H1 (cell line): ENCODE measurements at regions not wholly inside any gene's neighbourhood (a gene's known extent, or its start where the extent isn't known, plus 50 kb on each side); places are given as distances from the start of the nearest gene placed in this dataset.

Source experiments
- CTCF ChIA-PET: fragments of 300-600 bp; sonication (Branson Sonifier 250); formaldehyde crosslinking; loops from one replicate; lab custom pipeline; 2021; ENCODE audit not compliant: partially characterized antibody; lab: Charles Lee
- POLR2A ChIA-PET: fragments of 300-600 bp; sonication (Branson Sonifier 250); formaldehyde crosslinking; loops from one replicate; lab custom pipeline; 2021; ENCODE audit warnings: inconsistent platforms; ENCODE audit not compliant: partially characterized antibody; lab: Charles Lee
- DNase-seq, 2 experiments: peaks; one replicate each; pipeline versions ENCODE4 v3.0.0 to v3.0.0-alpha.2; 2010 to 2022; ENCODE audit warnings: low spot score in 2 of 2, low read depth in 1 of 2, mixed read lengths in 1 of 2
- FAIRE-seq: peaks from 2 replicates; lab custom pipeline; 2011; peaks lifted over from hg19 to GRCh38; lab: Jason Lieb, UNC
- H2AFZ ChIP-seq: 2 replicates; pipeline ENCODE4 v1.8.1; 2012; ENCODE audit warnings: low read length, inconsistent platforms
- H2AK5ac ChIP-seq: 2 replicates; pipeline ENCODE4 v1.6.1; 2013; ENCODE audit warnings: low read depth, low read length
- H2BK120ac ChIP-seq: replicated peaks from 2 replicates; pipeline ENCODE3; 2013; ENCODE audit warnings: low read depth, low read length, inconsistent platforms
- H2BK12ac ChIP-seq: 2 replicates; pipeline ENCODE4 v1.6.1; 2013; ENCODE audit warnings: low read depth, low read length
- H2BK15ac ChIP-seq: 2 replicates; pipeline ENCODE4 v1.6.1; 2013; ENCODE audit warnings: low read length
- H2BK20ac ChIP-seq: 2 replicates; pipeline ENCODE4 v1.6.1; 2013; ENCODE audit warnings: low read length
- H2BK5ac ChIP-seq: 2 replicates; pipeline ENCODE4 v1.6.1; 2013; ENCODE audit warnings: low read depth, low read length
- H3K14ac ChIP-seq: 2 replicates; pipeline ENCODE4 v1.6.1; 2013; ENCODE audit warnings: inconsistent platforms; ENCODE audit not compliant: insufficient read length
- H3K18ac ChIP-seq: 2 replicates; pipeline ENCODE4 v1.6.1; 2013; ENCODE audit warnings: low read length; ENCODE audit errors: extremely low read depth
- H3K23ac ChIP-seq: 2 replicates; pipeline ENCODE4 v1.6.1; 2013; ENCODE audit warnings: inconsistent platforms; ENCODE audit not compliant: insufficient read length
- H3K23me2 ChIP-seq: 2 replicates; pipeline ENCODE4 v1.6.1; 2013; ENCODE audit warnings: low read depth, low read length
- H3K27ac ChIP-seq: 2 replicates; pipeline ENCODE4 v1.6.1; 2011; ENCODE audit warnings: low read depth, low read length, inconsistent platforms
- H3K27me3 ChIP-seq, 4 experiments: replicated peaks in 1 of 4; 1 replicate in 1 of 4; 2 replicates in 3 of 4; pipeline versions ENCODE4 v1.6.1 to v1.8.1; 2011 to 2013; ENCODE audit warnings: low read length in 3 of 4, mild to moderate bottlenecking in 3 of 4, inconsistent platforms in 2 of 4, mixed read lengths in 2 of 4, moderate library complexity in 1 of 4; ENCODE audit not compliant: control insufficient read depth in 3 of 4, insufficient read depth in 3 of 4; ENCODE audit errors: extremely low read depth in 1 of 4
- H3K36me3 ChIP-seq, 4 experiments: 2 replicates each; pipeline versions ENCODE4 v1.6.1 to v1.8.1; 2011 to 2013; ENCODE audit warnings: mild to moderate bottlenecking in 4 of 4, low read length in 3 of 4, moderate library complexity in 2 of 4, control low read depth in 1 of 4, inconsistent platforms in 1 of 4; ENCODE audit not compliant: insufficient read depth in 4 of 4, control insufficient read depth in 2 of 4
- H3K4ac ChIP-seq: replicated peaks from 2 replicates; pipeline ENCODE3; 2013; ENCODE audit warnings: low read length, low read depth, mixed read lengths, inconsistent platforms; ENCODE audit not compliant: insufficient read length
- H3K4me1 ChIP-seq, 4 experiments: replicated peaks in 1 of 4; 1 replicate in 1 of 4; 2 replicates in 3 of 4; pipeline versions ENCODE4 v1.6.1 to v1.8.1; 2011 to 2013; ENCODE audit warnings: low read length in 3 of 4, inconsistent platforms in 2 of 4, mixed read lengths in 1 of 4; ENCODE audit not compliant: insufficient read depth in 4 of 4, control insufficient read depth in 3 of 4
- H3K4me2 ChIP-seq, 2 experiments: 2 replicates each; pipeline versions ENCODE4 v1.6.1 to v1.8.1; 2011 to 2013; ENCODE audit warnings: low read depth in 2 of 2, low read length in 2 of 2, control low read depth in 1 of 2, inconsistent platforms in 1 of 2, mild to moderate bottlenecking in 1 of 2; ENCODE audit not compliant: insufficient read depth in 1 of 2
- H3K4me3 ChIP-seq, 4 experiments: fragments of 200-600, 300-600 bp in 1 of 4; sonication (generic), shearing (Covaris generic), sonication (Bioruptor Twin) in 1 of 4; 2 replicates each; pipeline versions ENCODE4 v1.5.1 to v1.8.1; 2011 to 2016; ENCODE audit warnings: low read length in 4 of 4, low read depth in 3 of 4, control low read depth in 2 of 4, inconsistent platforms in 2 of 4, mild to moderate bottlenecking in 2 of 4, mixed read lengths in 1 of 4, moderate library complexity in 1 of 4; ENCODE audit not compliant: insufficient read depth in 2 of 4; ENCODE audit errors: extremely low read depth in 1 of 4
- H3K56ac ChIP-seq: replicated peaks from 2 replicates; pipeline ENCODE3; 2013; ENCODE audit warnings: low read depth, mild to moderate bottlenecking, mixed read lengths, low read length, inconsistent platforms; ENCODE audit not compliant: insufficient read length
- H3K79me1 ChIP-seq: 2 replicates; pipeline ENCODE4 v1.6.1; 2013; ENCODE audit warnings: low read depth, low read length, control low read depth
- H3K79me2 ChIP-seq, 2 experiments: 2 replicates each; pipeline versions ENCODE4 v1.6.1 to v1.8.1; 2012 to 2013; ENCODE audit warnings: low read length in 2 of 2, mild to moderate bottlenecking in 2 of 2, inconsistent platforms in 1 of 2; ENCODE audit not compliant: insufficient read depth in 2 of 2, control insufficient read depth in 1 of 2
- H3K9ac ChIP-seq, 4 experiments: replicated peaks in 1 of 4; 1 replicate in 1 of 4; 2 replicates in 3 of 4; pipeline versions ENCODE4 v1.6.1 to v1.8.1; 2011 to 2013; ENCODE audit warnings: low read depth in 3 of 4, low read length in 3 of 4, control low read depth in 2 of 4, mild to moderate bottlenecking in 2 of 4, moderate library complexity in 2 of 4, inconsistent platforms in 1 of 4; ENCODE audit errors: extremely low read depth in 1 of 4
- H3K9me3 ChIP-seq, 2 experiments: 2 replicates each; pipeline versions ENCODE4 v1.6.1 to v1.8.1; 2012 to 2013; ENCODE audit warnings: mild to moderate bottlenecking in 2 of 2, moderate library complexity in 2 of 2, control low read depth in 1 of 2, inconsistent platforms in 1 of 2, low read depth in 1 of 2, low read length in 1 of 2, mixed read lengths in 1 of 2; ENCODE audit not compliant: insufficient read depth in 2 of 2
- H4K20me1 ChIP-seq, 2 experiments: replicated peaks in 1 of 2; 2 replicates each; pipeline versions ENCODE3 to v1.8.1; 2011 to 2013; ENCODE audit warnings: inconsistent platforms in 2 of 2, low read length in 2 of 2, mild to moderate bottlenecking in 1 of 2; ENCODE audit not compliant: insufficient read depth in 2 of 2, control insufficient read depth in 1 of 2
- H4K5ac ChIP-seq: 2 replicates; pipeline ENCODE4 v1.6.1; 2013; ENCODE audit warnings: low read length, low read depth, mixed read lengths, inconsistent platforms; ENCODE audit not compliant: insufficient read length
- H4K8ac ChIP-seq: 2 replicates; pipeline ENCODE4 v1.8.0; 2013; ENCODE audit warnings: mild to moderate bottlenecking, moderate library complexity, low read length, inconsistent platforms; ENCODE audit not compliant: insufficient read depth; ENCODE audit errors: extremely low read depth
- H4K91ac ChIP-seq: replicated peaks from 2 replicates; pipeline ENCODE3; 2013; ENCODE audit warnings: low read length, mixed read lengths, inconsistent platforms; ENCODE audit not compliant: insufficient read length
- CBX8 ChIP-seq: fragments of 300-800, 300-1000 bp; sonication (generic); IDR thresholded peaks from 2 replicates; pipeline ENCODE4 v1.7.1; 2016; ENCODE audit warnings: low read depth, low read length, borderline replicate concordance
- EGR1 ChIP-seq: IDR thresholded peaks from 2 replicates; pipeline ENCODE4 v1.6.1; 2011; ENCODE audit warnings: low read depth, low read length, borderline replicate concordance
- POLR2AphosphoS5 ChIP-seq: IDR thresholded peaks from 2 replicates; pipeline ENCODE4 v1.6.1; 2011; ENCODE audit warnings: low read depth, low read length
- SP1 ChIP-seq: IDR thresholded peaks from 2 replicates; pipeline ENCODE4 v1.6.1; 2011; ENCODE audit warnings: low read depth, low read length
- SUZ12 ChIP-seq: fragments of 200-600 bp; sonication (generic); IDR thresholded peaks from 2 replicates; pipeline ENCODE4 v1.6.1; 2012; ENCODE audit warnings: mild to moderate bottlenecking, inconsistent platforms, low read length, moderate library complexity, mixed read lengths
- TAF1 ChIP-seq: IDR thresholded peaks from 2 replicates; pipeline ENCODE4 v1.6.1; 2011; ENCODE audit warnings: mild to moderate bottlenecking, low read depth, low read length
- TCF12 ChIP-seq: IDR thresholded peaks from 2 replicates; pipeline ENCODE4 v1.6.1; 2011; ENCODE audit warnings: low read depth, mild to moderate bottlenecking, low read length
- WGBS, 2 experiments: shearing (Covaris generic) in 1 of 2; methylation state at CpG; one replicate each; pipeline versions ENCODE4 v1.1.6 to v1.1.7; 2013 to 2015; ENCODE audit warnings: low lambda C conversion rate in 2 of 2, mixed read lengths in 2 of 2, inconsistent platforms in 1 of 2, low coverage in 1 of 2, missing lambda C conversion rate in 1 of 2; ENCODE audit not compliant: insufficient replicate concordance in 2 of 2, insufficient coverage in 1 of 2, insufficient read length in 1 of 2; ENCODE audit errors: extremely low coverage in 1 of 2, missing lambda C conversion rate in 1 of 2; 5-methylcytosine and 5-hydroxymethylcytosine counted together
- TF ChIP-seq, protein P1 (sequence below): IDR thresholded peaks from 2 replicates; pipeline ENCODE4 v1.6.1; 2011; ENCODE audit warnings: low read depth, mild to moderate bottlenecking, low read length; ENCODE audit not compliant: insufficient read depth
- TF ChIP-seq, protein P2 (sequence below): IDR thresholded peaks from 2 replicates; pipeline ENCODE4 v1.6.1; 2012; ENCODE audit warnings: low read length, inconsistent platforms
- TF ChIP-seq, protein P3 (sequence below), 3 experiments: IDR thresholded peaks; 1 replicate in 2 of 3; 2 replicates in 1 of 3; pipeline versions ENCODE4 v1.5.1 to v1.6.1; 2011; ENCODE audit warnings: low read length in 3 of 3, mild to moderate bottlenecking in 3 of 3, inconsistent platforms in 2 of 3, low read depth in 1 of 3, moderate library complexity in 1 of 3; ENCODE audit not compliant: insufficient read depth in 1 of 3; ENCODE audit errors: control extremely low read depth in 1 of 3

DNA sequence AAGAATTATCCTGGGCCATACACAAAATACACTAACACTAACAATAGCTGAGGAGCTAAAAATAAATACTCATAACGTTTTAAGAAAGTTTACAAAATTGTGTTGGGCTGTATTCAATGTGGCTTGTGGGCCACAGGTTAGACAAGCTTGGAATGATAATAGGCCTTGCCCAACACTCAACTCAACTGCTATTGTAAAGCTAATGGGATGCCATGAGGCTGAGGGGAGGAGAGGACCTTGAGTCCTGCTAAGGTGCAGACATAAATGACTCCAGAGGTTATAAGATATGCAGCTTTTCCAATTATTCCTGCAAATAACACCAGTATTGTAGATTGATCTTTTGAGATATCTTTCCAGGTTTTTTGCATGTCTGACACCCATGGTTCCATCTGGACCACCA lies 97.0 kb downstream of the FCRL5 start:
- Histone ChIP-seq H3K79me2 (no peaks in the 10 kb centered on the region), H3K27ac (no peak overlapping the region), H3K9ac (no peak overlapping the region), H4K8ac (no peak overlapping the region), H2BK20ac (no peak overlapping the region), H3K18ac (no peak overlapping the region), H3K23ac (no peak overlapping the region), H3K27me3 (no peaks in the 10 kb centered on the region), H2BK120ac (no peak overlapping the region), H3K4me3 (no peak overlapping the region), H4K5ac (no peak overlapping the region), H2BK15ac (no peak overlapping the region), H3K14ac (no peak overlapping the region), H3K4ac (no peak overlapping the region), H3K56ac (no peak overlapping the region), H3K23me2 (no peaks in the 10 kb centered on the region; the same call in 1 of the 2 replicates), H4K20me1 (no peaks in the 10 kb centered on the region), H2AK5ac (no peak overlapping the region), H3K36me3 (no peaks in the 10 kb centered on the region), H3K4me2 (no peak overlapping the region), H4K91ac (no peak overlapping the region), H3K79me1 (no peaks in the 10 kb centered on the region), H3K4me1 (peaks cover 0 to 6% (median 0%) of the 10 kb centered on the region in 4 experiments; a peak in 2 of 7 replicates), H2AFZ (no peak overlapping the region), H3K9me3 (no peaks in the 10 kb centered on the region), H2BK5ac (no peak overlapping the region), H2BK12ac (no peak overlapping the region)
- no peak for FAIRE-seq
- CTCF ChIA-PET, result interaction anchor here (0.5 to 1.4 kb wide), 3 partner anchors 27 to 93 kb away, joined by 3 to 4 read pairs (median 3); no protein-coding TSS in a partner anchor
- 44% methylated on average over 1 of the region's 1 CpG; no CpG with 5 or more reads in 1 of the 2 experiments for WGBS, 2 experiments
- no peak for DNase-seq
- POLR2A ChIA-PET, result no interaction called here
- TF ChIP-seq, protein P1, sequence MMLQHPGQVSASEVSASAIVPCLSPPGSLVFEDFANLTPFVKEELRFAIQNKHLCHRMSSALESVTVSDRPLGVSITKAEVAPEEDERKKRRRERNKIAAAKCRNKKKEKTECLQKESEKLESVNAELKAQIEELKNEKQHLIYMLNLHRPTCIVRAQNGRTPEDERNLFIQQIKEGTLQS, result no peak
- TF ChIP-seq, protein P2, sequence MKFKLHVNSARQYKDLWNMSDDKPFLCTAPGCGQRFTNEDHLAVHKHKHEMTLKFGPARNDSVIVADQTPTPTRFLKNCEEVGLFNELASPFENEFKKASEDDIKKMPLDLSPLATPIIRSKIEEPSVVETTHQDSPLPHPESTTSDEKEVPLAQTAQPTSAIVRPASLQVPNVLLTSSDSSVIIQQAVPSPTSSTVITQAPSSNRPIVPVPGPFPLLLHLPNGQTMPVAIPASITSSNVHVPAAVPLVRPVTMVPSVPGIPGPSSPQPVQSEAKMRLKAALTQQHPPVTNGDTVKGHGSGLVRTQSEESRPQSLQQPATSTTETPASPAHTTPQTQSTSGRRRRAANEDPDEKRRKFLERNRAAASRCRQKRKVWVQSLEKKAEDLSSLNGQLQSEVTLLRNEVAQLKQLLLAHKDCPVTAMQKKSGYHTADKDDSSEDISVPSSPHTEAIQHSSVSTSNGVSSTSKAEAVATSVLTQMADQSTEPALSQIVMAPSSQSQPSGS, result no peak
- TF ChIP-seq, protein P3, sequence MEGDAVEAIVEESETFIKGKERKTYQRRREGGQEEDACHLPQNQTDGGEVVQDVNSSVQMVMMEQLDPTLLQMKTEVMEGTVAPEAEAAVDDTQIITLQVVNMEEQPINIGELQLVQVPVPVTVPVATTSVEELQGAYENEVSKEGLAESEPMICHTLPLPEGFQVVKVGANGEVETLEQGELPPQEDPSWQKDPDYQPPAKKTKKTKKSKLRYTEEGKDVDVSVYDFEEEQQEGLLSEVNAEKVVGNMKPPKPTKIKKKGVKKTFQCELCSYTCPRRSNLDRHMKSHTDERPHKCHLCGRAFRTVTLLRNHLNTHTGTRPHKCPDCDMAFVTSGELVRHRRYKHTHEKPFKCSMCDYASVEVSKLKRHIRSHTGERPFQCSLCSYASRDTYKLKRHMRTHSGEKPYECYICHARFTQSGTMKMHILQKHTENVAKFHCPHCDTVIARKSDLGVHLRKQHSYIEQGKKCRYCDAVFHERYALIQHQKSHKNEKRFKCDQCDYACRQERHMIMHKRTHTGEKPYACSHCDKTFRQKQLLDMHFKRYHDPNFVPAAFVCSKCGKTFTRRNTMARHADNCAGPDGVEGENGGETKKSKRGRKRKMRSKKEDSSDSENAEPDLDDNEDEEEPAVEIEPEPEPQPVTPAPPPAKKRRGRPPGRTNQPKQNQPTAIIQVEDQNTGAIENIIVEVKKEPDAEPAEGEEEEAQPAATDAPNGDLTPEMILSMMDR (IDR thresholded peaks at IDR 0.05; ENCODE audit: control extremely low read depth in 1 of 3, insufficient read depth in 1 of 3, low read depth in 1 of 3, low read length in 3 of 3), result no peak
- TF ChIP-seq SP1, result no peak
- no peak for TF ChIP-seq EGR1
- no peak for TF ChIP-seq CBX8
- TF ChIP-seq SUZ12, result no peak
- no peak for TF ChIP-seq POLR2AphosphoS5
- TF ChIP-seq TAF1, result no peak
- no peak for TF ChIP-seq TCF12
